ENCODE measurements at regions not wholly inside any gene's neighbourhood (a gene's known extent, or its start where the extent isn't known, plus 50 kb on each side); places are given as distances from the start of the nearest gene placed in this dataset.

GRCh38 chr11:69922596-69923111 is 103.4 kb upstream of the FGF3 start:
- no peak for TF ChIP-seq CTCF (conservative IDR thresholded peaks at IDR 0.05)
- H3K27ac ChIP-seq: no peak overlapping the region

GRCh38 chr11:69923196-69923595 is 104.0 kb upstream of the FGF3 start:
- no peak overlapping the region for H3K27ac ChIP-seq
- no peak for TF ChIP-seq CTCF (conservative IDR thresholded peaks at IDR 0.05)

- TF ChIP-seq CTCF (conservative IDR thresholded peaks at IDR 0.05): no peak
- no peak overlapping the region for H3K27ac ChIP-seq
Observed at GRCh38 chr11:69923641-69924307, 104.6 kb upstream of the FGF3 start.

GRCh38 chr11:69924308-69925161 is 105.3 kb upstream of the FGF3 start:
- no peak for TF ChIP-seq CTCF (conservative IDR thresholded peaks at IDR 0.05)
- H3K27ac ChIP-seq: no peak overlapping the region

- no peak for TF ChIP-seq CTCF (conservative IDR thresholded peaks at IDR 0.05)
- H3K27ac ChIP-seq: no peak overlapping the region
Observed at GRCh38 chr11:69925366-69926196, 106.4 kb upstream of the FGF3 start.

- no peak for TF ChIP-seq CTCF (conservative IDR thresholded peaks at IDR 0.05)
- no peak overlapping the region for H3K27ac ChIP-seq
Observed at GRCh38 chr11:69926376-69927050, 107.3 kb upstream of the FGF3 start.

All from VCaP (cell line).